Lower leg skin (tissue), 4 donors: ENCODE measurements at regions not wholly inside any gene's neighbourhood (a gene's known extent, or its start where the extent isn't known, plus 50 kb on each side); places are given as distances from the start of the nearest gene placed in this dataset.
A peak's percentile ranks its signal among the peaks of the same experiment; 100 is the strongest.

Experiments used
- DNase-seq, 2 donors: peaks; one replicate each; pipeline ENCODE4 v3.0.0-alpha.2; 2019; ENCODE audit warnings: low spot score in 2 of 2
- H3K4me3 ChIP-seq: fragments of 200-600 bp; sonication (generic); 2 replicates; pipeline ENCODE4 v1.5.1; 2017; ENCODE audit warnings: mild to moderate bottlenecking, low read depth; ENCODE audit not compliant: poor library complexity, severe bottlenecking
- CTCF ChIP-seq, 3 donors: fragments of 450-650 bp; IDR thresholded peaks; one replicate each; pipeline ENCODE4 v1.5.1; 2016; ENCODE audit warnings: antibody characterized with exemption in 3 of 3, mild to moderate bottlenecking in 3 of 3, moderate library complexity in 2 of 3
- POLR2A ChIP-seq, 2 donors: fragments of 450-650 bp; IDR thresholded peaks; one replicate each; pipeline ENCODE4 v1.6.1; 2016 to 2017; ENCODE audit warnings: antibody characterized with exemption in 2 of 2, mild to moderate bottlenecking in 1 of 2, moderate library complexity in 1 of 2
- WGBS, 2 donors: methylation state at CpG; one replicate each; pipeline ENCODE4 v1.1.5; 2018; 5-methylcytosine and 5-hydroxymethylcytosine counted together
- intact Hi-C: fragments of 100-400 bp; cut with DNase I; formaldehyde crosslinking; loops from one replicate; pipeline ENCODE4 v1.15.0; 2023; ENCODE audit warnings: low total_unique reads

GRCh38 chr1:38612951-38613350 is 246.6 kb downstream of the RRAGC start:
- DNase-seq: no peak
- TF ChIP-seq POLR2A (IDR thresholded peaks at IDR 0.05) (no peak), CTCF (IDR thresholded peaks at IDR 0.05) (no peak)
- H3K4me3 ChIP-seq: no peak overlapping the region
- intact Hi-C loops: no loop called here
- WGBS, 2 donors: 87 to 96% methylated on average over 6 of the region's 6 CpGs

GRCh38 chr1:38611664-38612211 is 247.8 kb downstream of the RRAGC start:
- no peak overlapping the region for H3K4me3 ChIP-seq
- TF ChIP-seq CTCF (IDR thresholded peaks at IDR 0.05): no peak
- TF ChIP-seq POLR2A (IDR thresholded peaks at IDR 0.05): no peak
- WGBS, 2 donors: 31 to 42% methylated on average over 6 to 7 of the region's 7 CpGs
- no peak for DNase-seq
- intact Hi-C loops: no loop called here

DNA sequence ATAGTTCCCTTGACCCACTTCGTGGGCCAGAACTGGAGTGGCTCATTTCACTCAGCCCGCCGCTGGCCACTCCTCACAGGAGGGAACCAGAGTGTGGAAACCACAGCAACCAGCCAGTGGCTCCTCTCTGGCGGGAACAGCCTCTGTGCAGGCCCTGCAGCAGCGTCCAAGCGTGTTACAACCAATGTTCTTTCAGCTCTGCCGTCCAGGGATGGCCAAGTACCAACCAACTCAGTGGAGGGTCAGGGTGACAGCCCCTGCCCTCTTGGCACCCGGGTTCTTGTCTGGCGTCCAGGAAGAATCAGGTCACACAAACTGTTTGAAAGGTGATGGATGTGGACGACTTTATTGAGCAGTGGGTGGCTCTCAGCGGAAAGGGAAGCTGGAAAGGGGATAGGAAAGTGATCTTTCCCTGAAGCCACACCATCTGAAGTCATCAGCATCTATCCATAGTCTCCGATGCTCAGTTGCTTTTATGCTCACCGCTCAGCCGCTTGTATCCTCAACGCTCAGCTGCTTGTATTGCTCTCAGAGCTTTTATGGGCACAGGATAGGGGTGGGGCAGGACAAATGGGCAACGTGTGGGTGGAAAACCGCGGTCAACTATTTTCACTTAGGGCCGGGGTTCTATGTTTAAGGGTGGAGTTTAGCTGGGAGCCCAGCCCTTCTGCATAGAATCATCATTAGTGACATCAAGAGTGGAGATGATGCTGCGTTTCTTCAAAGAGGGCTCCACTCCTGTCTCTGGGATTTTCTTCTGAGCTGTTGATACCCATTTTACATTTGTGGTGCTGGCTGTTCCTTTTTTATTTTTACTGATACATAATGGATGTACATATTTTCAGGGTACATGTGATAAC is 250.2 kb downstream of the RRAGC start:
- WGBS, 2 donors: 84 to 87% methylated on average over 20 of the region's 20 CpGs
- no peak for TF ChIP-seq POLR2A (IDR thresholded peaks at IDR 0.05)
- TF ChIP-seq CTCF (IDR thresholded peaks at IDR 0.05): no peak
- intact Hi-C loops: no loop called here
- DNase-seq: no peak
- no peak overlapping the region for H3K4me3 ChIP-seq

- peak in 1 of 2 donors; percentile 75 for DNase-seq
- 52 to 61% methylated on average over 15 to 17 of the region's 17 CpGs for WGBS, 2 donors
These were observed 251.2 kb downstream of the RRAGC start for GRCh38 chr1:38608202-38608864.

GRCh38 chr1:38607526-38607925 is 252.0 kb downstream of the RRAGC start:
- WGBS, 2 donors: 73 to 85% methylated on average over 6 to 8 of the region's 8 CpGs
- TF ChIP-seq CTCF (IDR thresholded peaks at IDR 0.05) (no peak), POLR2A (IDR thresholded peaks at IDR 0.05) (no peak)
- DNase-seq: peak in 1 of 2 donors; percentile 32
- no peak overlapping the region for H3K4me3 ChIP-seq
- intact Hi-C loops: no loop called here

More at GRCh38 chr1:38608202-38608864, 251.2 kb downstream of the RRAGC start:
- H3K4me3 ChIP-seq: no peak overlapping the region
- intact Hi-C loops: no loop called here
- TF ChIP-seq CTCF (IDR thresholded peaks at IDR 0.05) (no peak), POLR2A (IDR thresholded peaks at IDR 0.05) (no peak)
